ENCODE measurements at regions not wholly inside any gene's neighbourhood (a gene's known extent, or its start where the extent isn't known, plus 50 kb on each side); places are given as distances from the start of the nearest gene placed in this dataset.
"Not testable (repeated sequence)": the region's sequence is repeated elsewhere in the genome, so short reads cannot be mapped to it uniquely, and the experiment has no call there.

DNA sequence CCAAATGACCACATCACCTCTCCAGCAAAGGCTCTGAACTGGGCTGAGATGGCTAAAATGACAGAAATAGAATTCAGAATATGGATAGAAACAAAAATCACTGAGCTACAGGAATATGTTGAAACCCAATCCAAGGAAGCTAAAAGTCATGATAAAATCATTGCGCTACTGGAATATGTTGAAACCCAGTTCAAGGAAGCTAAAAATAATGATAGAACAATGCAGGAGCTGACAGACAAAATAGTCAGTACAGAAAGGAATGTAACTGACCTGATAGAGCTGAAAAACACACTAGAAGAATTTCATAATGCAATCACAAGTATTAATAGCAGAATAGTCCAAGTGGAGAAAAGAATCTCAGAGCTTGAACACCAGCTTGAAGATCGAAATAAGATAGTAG is 394.9 kb upstream of the GRAMD2B start:
- TF ChIP-seq, protein P1, sequence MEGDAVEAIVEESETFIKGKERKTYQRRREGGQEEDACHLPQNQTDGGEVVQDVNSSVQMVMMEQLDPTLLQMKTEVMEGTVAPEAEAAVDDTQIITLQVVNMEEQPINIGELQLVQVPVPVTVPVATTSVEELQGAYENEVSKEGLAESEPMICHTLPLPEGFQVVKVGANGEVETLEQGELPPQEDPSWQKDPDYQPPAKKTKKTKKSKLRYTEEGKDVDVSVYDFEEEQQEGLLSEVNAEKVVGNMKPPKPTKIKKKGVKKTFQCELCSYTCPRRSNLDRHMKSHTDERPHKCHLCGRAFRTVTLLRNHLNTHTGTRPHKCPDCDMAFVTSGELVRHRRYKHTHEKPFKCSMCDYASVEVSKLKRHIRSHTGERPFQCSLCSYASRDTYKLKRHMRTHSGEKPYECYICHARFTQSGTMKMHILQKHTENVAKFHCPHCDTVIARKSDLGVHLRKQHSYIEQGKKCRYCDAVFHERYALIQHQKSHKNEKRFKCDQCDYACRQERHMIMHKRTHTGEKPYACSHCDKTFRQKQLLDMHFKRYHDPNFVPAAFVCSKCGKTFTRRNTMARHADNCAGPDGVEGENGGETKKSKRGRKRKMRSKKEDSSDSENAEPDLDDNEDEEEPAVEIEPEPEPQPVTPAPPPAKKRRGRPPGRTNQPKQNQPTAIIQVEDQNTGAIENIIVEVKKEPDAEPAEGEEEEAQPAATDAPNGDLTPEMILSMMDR (conservative IDR thresholded peaks at IDR 0.05), result no peak
- no peak overlapping the region for H3K27ac ChIP-seq

DNA sequence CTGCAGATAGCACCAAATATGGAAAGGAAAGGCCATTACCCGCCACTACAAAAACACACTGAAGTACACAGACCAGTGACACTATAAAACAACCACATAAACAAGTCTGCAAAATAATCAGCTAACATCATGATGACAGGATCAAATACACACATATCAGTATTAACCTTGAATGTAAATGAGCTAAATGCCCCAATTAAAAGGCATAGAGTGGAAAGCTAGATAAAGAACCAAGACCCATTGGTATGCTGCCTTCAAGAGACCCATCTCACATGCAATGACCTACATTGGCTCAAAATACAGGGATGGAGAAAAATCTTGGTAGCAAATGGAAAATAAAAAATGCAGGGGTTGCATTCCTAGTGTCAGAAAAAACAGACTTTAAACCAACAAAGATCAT is 393.9 kb upstream of the GRAMD2B start:
- H3K27ac ChIP-seq, result not testable (repeated sequence)

DNA sequence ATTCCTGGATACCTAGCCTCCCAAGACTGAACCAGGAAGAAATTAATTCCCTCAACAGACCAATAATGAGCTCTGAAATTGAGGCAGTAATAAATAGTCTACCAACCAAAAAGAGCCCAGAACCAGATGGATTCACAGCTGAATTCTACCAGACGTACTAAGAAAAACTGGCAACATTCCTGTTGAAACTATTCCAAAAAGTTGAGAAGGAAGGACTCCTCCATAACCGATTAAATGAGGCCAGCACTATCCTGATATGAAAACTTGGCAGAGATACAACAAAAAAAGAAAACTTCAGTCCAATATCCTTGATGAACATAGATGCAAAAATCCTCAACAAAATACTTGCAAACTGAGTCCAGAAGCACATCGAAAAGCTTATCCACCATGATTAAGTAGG is 392.5 kb upstream of the GRAMD2B start:
- TF ChIP-seq, protein P1 (conservative IDR thresholded peaks at IDR 0.05), result no peak
- no peak overlapping the region for H3K27ac ChIP-seq

DNA sequence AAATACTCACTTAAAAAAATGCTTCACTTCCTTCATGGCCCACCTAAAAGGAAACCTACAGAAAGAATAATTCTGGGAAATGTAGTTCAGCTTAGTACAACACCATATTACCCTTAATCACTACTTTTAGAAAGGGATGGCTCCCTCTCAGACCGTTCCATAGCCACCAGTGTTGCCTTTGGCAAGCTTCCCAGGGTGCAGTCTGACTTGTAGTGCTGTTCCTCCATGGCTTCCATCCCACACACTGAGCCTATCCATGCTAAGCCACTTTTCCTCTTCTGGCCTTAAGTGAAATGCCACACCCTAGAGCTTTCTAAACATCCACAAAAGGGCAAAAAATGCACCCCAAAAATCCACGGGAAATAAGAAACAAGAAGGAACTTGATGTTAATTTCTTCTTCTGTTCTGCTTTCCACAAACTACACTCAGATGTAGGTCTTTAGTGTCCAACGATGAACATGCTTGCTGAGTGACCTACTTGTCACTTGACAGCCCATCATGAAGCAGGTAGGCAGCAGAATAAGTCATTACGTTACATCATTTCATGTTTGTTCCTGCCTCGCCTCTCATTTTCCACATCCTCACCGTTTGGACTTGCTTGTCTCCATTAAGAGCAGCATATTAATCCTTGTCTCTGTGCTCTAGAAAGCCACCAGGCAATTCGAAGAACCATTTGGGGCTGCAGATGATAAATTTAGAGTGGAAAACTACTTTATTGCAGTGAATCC is 391.1 kb upstream of the GRAMD2B start:
- TF ChIP-seq, protein P1 (conservative IDR thresholded peaks at IDR 0.05), result no peak
- H3K27ac ChIP-seq, result no peak overlapping the region

DNA sequence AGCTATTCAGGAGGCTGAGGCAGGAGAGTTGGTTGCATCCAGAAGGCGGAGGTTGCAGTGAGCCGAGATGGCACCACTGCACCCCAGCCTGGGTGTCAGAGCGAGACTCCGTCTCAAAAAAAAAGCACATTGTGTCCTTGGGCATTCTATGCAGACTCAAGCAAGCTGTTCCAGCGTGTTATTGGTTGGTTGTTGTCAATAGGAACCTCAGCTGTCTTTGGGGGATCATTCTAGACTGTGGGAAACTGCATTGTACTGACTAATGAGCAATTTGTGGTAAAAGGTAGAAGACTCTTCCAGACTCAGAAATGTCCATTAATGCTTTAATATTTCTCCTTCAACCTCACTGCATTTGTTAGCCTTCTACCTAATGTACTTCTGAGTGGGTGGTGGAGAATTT is 379.5 kb upstream of the GRAMD2B start:
- TF ChIP-seq, protein P1 (conservative IDR thresholded peaks at IDR 0.05), result no peak
- no peak overlapping the region for H3K27ac ChIP-seq

DNA sequence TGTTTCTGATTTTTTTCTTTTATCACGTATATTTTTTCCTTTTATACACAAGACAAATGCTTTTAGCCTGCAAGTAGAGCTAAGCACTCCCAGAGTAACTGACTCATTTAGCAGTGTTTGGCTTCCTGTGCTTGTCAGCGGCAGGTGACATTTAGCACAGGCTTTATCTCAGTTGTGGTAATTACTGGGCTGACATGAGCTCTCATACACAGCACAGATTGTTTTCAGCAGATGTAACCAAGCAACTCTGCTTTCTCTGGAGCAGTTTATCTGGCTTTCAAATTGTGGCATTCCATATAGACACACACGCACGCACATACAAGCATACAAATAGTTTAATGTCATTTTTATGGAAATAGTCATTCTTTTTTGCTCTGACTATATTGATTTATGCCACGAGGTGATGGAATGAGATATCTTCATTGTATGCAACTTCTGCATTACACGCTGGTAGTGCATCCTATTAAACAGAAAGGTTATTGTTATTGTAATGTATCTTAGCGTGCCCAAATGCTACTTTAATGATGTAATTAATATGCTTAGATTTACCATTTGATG is 379.0 kb upstream of the GRAMD2B start:
- H3K27ac ChIP-seq, result no peak overlapping the region
- TF ChIP-seq, protein P1 (conservative IDR thresholded peaks at IDR 0.05), result no peak

DNA sequence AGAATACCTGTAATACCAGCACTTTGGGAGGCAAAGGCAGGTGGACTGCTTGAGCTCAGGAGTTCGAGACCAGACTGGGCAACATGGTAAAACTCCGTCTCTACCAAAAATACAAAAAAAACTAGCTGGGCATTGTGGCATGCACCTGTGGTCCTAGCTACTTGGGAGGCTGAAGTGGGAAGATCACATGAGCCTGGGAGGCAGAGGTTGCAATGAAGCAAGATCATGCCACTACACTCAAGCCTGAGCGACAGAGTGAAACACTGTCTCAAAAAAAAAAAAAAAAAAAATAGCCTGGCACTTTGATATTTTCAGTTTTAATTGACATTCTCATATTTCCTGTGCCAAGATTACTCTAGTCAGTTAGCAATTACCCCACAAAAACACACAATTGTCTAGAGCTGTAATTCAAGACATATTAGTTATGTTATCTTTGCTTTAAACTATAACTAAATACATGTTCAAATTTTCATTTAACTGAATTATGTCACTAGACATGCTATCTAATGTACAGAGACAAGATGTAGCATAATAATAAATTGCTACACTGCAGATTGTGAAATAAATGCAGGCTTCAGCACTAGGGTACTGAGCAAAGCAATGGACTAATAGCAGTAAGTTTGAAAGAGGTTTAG is 378.2 kb upstream of the GRAMD2B start:
- no peak overlapping the region for H3K27ac ChIP-seq
- TF ChIP-seq, protein P1 (conservative IDR thresholded peaks at IDR 0.05), result no peak

DNA sequence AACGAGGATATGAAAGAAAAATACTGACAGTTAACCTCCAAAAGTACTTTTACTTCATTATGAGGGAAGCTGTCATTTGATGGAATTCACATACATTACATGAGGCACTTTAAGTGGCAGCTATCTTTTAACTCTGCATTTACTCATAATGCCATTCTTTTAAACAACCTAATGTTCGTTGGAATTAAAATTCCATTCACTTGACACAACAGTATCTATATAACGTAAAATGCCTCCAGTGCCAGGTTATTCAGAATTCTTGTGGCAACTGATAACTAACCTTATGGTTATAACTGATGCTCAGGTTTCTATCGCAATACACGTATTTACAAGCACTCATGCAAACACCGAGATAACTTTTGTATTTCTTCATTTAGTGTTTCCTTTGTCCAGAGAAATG is 376.9 kb upstream of the GRAMD2B start:
- H3K27ac ChIP-seq, result no peak overlapping the region
- TF ChIP-seq, protein P1 (conservative IDR thresholded peaks at IDR 0.05), result no peak

All from VCaP (cell line).